GM12864 (cell line): ENCODE measurements at regions not wholly inside any gene's neighbourhood (a gene's known extent, or its start where the extent isn't known, plus 50 kb on each side); places are given as distances from the start of the nearest gene placed in this dataset.

Experiments
- DNase-seq: peaks from one replicate; pipeline ENCODE4 v3.0.0-alpha.2; 2011; ENCODE audit warnings: low read depth
- H3K4me3 ChIP-seq: 2 replicates; pipeline ENCODE4 v1.5.1; 2011; ENCODE audit warnings: mild to moderate bottlenecking, low read depth, low read length, control low read depth
- TF ChIP-seq, protein P1 (sequence below): IDR thresholded peaks from 2 replicates; pipeline ENCODE4 v1.5.1; 2011; ENCODE audit warnings: low read depth, mild to moderate bottlenecking, moderate library complexity, low read length, control low read depth, inconsistent platforms; ENCODE audit errors: missing control alignments

DNA sequence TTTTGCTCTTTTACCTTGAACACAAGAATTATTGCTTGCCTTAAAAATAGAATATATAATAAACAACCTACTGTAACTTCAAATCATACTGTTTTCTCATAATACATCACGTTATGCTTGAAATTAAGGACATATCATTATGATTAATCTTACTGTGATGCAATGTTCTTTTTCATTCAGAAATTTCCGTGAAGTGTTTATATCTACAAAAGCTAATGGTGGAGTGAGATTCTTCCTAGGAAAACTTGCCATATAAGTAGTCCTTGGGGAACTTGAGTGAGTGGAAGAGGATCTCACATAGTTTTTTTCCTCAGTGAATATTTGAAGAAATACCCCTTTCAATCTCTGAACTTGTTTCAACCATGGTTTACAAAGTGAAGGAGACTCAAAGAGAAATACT, 498.7 kb upstream of the CBLB start:
- DNase-seq, result no peak
- TF ChIP-seq, protein P1, sequence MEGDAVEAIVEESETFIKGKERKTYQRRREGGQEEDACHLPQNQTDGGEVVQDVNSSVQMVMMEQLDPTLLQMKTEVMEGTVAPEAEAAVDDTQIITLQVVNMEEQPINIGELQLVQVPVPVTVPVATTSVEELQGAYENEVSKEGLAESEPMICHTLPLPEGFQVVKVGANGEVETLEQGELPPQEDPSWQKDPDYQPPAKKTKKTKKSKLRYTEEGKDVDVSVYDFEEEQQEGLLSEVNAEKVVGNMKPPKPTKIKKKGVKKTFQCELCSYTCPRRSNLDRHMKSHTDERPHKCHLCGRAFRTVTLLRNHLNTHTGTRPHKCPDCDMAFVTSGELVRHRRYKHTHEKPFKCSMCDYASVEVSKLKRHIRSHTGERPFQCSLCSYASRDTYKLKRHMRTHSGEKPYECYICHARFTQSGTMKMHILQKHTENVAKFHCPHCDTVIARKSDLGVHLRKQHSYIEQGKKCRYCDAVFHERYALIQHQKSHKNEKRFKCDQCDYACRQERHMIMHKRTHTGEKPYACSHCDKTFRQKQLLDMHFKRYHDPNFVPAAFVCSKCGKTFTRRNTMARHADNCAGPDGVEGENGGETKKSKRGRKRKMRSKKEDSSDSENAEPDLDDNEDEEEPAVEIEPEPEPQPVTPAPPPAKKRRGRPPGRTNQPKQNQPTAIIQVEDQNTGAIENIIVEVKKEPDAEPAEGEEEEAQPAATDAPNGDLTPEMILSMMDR, result no peak
- no peak overlapping the region for H3K4me3 ChIP-seq

DNA sequence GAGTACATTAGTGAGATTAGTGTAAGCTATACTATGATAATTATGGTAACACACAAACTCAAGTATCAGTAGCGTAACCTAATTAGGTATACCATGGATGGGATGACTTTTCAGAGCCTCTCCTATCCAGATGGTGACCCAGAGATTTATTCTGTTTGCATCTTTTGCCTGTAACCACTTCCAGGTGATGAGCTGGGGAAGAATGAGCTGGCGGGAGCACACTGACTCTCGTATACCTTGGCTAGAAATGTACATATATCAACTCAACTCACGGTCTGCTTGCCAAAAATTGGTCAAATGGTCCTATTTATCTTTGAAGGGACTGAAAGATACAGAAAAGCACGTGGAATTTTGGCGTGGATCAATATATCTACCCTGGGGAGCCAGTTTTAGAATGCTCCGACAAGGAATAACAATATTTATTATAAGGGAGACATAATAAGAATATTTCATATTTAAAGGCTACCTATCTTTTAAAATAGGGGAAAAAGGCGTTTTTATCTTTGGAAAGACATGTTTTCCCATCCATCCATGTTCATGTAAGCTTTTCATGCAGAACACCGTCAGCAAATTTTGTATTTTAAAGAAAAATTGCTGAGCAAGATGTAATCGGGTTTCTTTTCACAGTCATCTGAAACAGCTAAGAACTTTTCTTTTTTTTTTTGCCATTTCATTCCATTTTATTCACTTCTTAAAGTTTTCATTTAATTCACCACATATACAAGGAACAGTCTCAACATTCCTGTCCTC, 502.6 kb upstream of the CBLB start:
- no peak overlapping the region for H3K4me3 ChIP-seq
- TF ChIP-seq, protein P1, result no peak
- DNase-seq, result no peak

DNA sequence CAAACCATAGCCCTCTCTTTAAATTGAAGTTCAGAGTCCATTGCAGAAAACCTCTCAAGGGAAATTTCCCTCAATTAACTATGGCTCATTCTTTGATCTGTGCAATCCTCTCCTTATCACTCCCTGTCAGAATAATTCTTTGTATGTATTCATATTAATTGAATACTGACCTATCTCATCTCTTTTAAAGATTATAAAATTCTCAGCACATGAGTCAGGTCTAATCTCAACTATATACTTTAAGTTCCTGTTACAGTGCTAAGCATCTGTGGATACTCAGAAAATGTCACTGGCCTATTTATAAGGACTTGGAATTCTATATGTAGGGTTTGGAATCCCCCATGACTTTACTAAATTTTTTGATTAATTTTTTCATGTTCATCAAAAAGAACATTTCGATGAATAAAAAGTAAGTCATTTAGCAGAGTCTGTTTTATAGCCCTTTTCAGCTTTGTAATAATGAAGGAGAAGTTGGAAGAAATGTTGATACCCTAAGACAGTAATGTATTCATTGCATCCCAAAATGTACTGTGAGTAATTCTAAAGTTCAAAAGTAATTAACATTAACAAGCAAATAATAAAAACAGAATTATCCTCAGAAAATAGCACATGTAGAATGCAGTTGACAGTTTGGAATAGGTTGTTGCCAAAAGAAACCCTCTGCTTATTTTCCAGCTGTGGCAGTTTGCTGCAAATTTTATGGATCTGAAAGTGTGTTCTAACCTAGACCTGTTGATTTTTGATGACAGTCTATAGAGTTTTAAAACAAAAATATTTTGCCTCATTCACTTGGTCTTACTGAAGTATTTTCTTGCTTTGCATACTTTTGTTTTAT, 503.4 kb upstream of the CBLB start:
- TF ChIP-seq, protein P1, result no peak
- DNase-seq, result no peak

DNA sequence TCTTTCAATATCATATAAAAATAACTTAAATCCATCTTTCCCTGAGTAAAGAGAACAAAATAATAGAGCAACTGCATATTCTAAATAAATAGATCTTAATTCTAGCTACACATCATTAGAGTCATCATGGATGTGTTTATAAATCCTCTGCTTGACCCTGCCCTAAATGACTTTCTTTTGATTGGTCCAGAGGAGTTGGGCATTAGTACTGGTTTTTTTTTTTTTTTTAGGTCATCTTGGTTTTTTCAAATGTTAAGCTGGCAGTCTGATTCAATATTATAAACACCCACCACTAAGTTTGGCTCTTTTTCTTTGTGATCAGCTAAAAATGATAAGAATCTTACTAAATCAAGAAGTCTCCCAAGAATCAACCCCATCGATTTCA, 504.0 kb upstream of the CBLB start:
- TF ChIP-seq, protein P1, result no peak
- no peak overlapping the region for H3K4me3 ChIP-seq
- no peak for DNase-seq

More for the DNA sequence above, 503.4 kb upstream of the CBLB start:
- no peak overlapping the region for H3K4me3 ChIP-seq

DNA sequence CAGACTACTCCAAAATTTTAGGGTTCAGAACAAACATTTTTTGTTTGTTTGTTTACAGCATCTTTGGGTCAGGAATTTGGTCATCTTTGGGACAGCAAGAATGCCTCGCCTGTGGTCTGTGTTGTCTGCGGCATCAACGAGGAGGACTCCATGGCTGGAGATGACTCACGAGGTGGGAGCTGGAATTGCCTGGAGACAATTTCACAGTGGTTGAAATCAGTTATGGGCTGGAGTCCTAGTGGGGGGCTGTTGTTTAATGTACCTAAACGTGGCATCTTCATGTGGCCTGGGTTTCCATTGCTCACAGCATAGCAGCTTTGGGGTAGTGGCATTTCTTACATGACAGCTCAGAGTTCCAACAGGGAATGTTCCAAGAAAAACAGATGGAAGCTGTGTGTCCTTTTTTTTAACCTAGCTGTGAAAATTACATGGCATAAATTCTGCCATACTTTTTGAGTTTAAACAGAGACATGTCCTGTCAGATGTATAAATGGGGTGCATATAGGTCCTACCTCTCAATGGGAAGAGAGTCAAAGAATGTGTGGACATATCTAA, 507.3 kb upstream of the CBLB start:
- H3K4me3 ChIP-seq, result no peak overlapping the region
- TF ChIP-seq, protein P1, result no peak
- DNase-seq, result no peak

DNA sequence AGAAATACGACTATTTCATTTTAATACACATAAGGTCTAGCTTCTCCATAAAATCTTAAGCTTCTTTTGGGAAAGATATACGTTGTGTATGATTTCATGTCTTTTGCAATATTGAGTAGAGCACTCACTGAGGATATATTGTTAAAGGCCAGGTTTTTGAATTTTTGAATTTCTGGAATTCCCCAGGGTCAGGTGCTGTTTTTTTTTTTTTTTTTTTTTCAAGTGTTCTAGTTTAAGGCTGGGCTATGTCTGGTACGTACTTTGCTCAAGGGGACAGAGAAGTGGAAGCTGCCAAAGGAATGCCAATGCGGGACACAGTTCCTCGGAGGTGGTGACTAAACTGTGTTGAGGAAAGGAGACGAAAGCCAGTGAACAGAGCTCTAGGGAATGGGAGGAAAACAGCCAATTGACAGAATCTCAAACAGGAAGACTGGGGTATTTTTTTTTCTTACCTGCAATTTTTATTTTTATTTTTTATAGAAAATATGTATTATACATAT, 510.5 kb upstream of the CBLB start:
- DNase-seq, result no peak
- H3K4me3 ChIP-seq, result no peak overlapping the region

More for the DNA sequence above, 510.5 kb upstream of the CBLB start:
- TF ChIP-seq, protein P1, result no peak
